Hematopoietic multipotent progenitor cell treated with erythropoietin and hydrocortisone succinate and interleukin-3 and kit ligand, for 8 days (in vitro differentiated cells): ENCODE measurements at regions not wholly inside any gene's neighbourhood (a gene's known extent, or its start where the extent isn't known, plus 50 kb on each side); places are given as distances from the start of the nearest gene placed in this dataset.
A peak's percentile ranks its signal among the peaks of the same experiment; 100 is the strongest.

ENCODE experiments used
- DNase-seq: peaks from one replicate; pipeline ENCODE4 v3.0.0-alpha.2; 2015

DNA sequence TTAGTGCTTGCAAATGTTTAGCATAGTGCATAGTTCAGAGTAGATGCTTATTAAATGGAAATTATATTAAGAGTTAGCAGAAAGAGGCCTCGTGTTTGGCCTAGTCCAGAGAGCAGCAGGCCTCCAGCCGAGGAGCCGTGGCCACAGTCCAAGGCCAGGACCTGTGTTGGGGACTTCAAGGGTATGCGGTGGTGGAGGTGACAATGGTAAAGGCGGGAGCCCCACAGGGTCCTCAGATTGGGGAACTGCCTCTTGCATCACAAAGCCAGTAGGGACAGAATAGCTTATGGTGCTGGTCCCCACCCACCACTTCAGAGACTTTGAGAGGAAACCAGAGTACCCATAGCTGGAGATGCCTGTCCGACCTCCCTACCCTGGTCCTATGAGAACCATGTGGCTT is 554.6 kb upstream of the RIOK2 start:
- DNase-seq: no peak

DNA sequence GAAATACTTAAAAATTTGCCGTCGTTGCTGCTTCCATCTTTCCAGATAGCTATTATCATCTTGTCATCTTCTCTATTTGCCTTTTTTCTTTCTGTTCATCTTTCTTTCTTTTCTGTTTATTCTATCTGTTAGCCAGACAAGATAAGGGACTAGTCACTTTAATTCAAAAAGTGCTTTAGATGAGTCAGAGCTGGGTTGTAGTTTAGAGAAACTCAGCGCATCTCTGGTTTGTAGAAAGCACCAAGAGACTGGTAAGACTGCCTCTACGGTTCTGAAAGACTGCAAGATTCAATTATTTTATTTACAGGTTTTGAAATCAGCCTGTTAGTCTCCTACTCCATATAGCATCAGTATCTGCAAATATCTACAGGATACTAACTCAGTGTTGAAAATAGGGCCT is 562.8 kb upstream of the RIOK2 start:
- no peak for DNase-seq

DNA sequence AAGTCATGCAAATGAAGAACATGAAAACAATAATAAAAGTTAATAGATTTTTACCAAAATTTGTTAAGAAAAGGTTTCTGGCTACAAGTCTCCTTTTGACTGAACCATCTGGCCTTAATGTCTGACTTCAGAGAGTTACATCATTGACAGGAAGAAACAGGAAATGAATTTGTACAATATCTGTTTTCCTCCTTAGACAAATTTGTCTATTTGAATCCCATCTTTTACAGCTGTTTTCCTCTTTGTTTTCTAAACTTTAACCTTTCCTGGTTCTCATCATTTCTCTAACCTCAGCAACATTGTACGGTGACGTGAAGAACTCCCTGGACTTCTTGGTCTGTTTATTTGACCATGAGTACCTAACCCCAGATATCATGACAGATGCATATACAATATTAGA is 567.5 kb upstream of the RIOK2 start:
- DNase-seq: no peak

DNA sequence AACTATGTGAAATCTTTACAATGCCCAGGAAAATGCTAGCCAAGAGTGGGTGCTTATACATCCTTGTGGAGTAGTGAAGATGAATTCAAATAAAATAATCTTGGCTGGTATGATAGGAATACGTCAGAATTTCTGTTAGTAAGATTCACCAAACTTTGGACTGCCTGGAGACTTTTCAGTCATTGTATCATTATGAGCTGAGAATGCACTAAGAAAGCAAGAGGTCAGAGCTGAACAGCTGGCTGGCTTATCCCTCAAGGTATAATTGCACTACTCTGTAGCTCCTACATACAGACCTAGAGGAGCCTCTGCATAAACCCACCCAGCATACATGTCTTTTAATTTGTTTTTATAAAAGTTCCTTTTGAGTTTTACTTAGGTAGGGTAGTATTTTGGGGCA is 568.5 kb upstream of the RIOK2 start:
- DNase-seq: no peak

DNA sequence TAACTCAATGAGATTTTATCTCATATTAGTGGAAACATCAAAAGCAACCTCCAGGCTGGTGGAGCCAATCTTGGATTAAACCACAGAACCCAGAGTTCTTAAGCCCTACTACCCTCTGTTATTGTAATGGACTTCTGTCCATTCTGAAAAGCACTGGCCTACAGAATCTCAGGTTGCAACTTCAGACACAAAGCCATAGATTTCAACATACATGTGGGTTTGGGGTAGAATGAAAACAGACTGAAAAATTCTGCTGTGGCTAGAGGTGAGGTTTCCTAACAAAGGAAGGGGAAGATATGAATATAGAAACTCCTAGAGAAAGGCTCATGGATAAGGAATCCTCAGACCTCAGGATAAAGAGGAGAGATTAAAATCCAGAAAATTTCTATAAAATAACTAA is 569.8 kb upstream of the RIOK2 start:
- DNase-seq: no peak

DNA sequence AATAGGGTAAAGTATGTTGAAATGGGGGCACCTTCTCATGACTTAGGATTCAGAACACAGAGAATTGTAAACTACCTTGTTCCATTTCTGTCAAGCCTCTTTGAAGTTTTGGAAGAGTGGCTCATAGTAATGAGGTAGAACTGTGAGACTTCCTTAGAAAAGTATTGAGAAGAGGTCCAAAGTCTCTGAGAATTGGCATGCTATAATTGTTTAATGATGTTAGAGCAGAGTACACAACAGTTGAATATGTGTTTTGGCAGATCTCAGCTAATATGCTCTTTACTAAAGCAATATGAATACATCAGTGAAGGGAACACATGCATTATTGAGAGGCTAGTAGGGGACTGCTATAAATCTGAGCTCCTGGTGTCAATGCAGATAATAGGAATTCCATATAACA is 579.4 kb upstream of the RIOK2 start:
- DNase-seq: no peak

DNA sequence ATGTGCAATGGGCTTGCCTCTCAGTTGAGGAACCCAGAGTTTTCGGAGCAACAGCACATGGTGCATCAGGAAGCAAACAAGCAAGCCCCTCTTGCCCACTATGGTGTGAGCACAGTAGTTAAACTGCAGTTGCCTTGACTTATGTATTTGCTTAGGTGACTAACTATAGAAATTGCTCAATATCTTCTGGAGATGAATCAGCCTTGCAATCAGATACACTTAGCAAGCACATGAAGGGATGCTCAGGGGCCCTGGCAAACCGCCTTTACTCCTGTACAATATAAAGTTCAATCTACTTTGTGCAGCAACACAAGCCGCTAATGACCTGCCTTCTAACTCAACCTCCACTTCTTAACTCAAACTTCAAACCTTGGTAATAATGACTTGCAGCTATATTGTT is 581.7 kb upstream of the RIOK2 start:
- no peak for DNase-seq

DNA sequence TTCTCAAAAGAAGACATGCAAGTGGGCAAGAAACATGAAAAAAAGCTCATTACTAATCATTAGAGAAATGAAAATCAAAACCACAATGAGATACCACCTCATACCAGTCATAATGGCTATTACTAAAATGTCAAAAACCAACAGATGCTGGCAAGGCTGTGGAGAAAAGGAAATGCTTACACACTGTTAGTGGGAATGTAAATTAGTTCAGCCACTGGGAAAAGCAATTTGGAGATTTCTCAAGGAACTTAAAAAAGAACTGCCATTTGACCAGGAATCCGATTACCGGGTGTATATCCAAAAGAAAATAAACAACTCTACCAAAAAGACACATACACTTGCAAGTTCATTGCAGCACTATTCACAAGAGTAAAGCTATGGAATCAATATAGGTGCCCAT is 595.4 kb upstream of the RIOK2 start:
- DNase-seq: no peak

DNA sequence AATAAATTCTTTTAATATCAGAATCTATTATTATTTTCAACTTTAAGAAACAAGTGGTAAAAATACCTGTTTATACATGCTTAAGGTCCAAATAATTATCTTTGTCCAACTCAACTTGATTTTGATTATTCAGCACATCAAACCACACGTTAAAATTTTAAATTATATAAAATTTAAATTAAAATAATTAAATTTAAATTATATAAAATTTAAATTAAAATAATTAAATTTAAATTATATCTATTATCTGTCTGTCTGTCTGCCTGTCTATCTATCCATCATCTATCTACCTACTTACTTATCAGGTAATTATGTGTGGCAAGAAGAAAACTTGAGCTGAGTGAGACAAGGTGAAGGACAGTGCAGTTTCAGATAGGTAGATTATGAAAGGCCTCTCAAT is 605.3 kb upstream of the RIOK2 start:
- no peak for DNase-seq

DNA sequence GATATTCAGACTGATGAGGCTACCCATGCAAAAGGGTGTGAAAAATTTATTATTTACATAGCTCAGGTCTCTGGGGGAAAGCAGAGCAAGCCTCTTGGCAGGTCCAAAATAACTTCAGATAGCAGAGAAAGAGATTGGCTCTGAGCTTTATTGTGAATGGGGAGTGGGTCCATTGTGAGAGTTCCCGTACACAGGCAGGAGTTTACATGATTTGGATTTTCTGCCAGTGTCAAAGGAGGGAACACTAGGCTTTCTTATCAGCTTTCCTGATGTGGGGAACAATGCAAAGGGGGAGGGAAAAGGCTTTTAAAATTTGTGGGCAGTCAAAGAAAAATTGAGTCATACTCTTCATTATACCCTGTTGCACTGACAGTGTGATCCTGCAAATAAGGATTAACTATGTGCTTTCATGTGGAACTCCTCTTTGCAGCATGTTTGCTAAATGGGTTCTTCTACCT is 615.0 kb upstream of the RIOK2 start:
- DNase-seq: no peak

DNA sequence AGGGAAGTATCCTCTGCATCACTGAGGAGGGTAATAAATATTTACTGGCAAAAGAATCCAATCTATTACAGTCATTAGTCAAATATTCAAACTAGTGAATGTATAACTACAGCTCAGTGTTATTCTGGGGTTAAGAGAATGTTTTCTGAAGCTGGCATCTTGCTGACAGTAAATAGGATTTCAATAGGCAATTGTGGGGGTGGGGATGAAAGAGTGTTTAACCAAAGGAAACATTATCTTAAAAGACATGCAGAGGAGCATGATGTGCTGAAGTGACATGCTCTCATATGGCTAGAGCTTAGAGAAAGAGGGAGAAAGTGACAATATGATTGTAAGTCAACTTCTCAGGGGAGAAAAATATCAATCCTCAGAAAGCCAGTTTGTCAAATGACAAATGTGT is 618.4 kb upstream of the RIOK2 start:
- no peak for DNase-seq

DNA sequence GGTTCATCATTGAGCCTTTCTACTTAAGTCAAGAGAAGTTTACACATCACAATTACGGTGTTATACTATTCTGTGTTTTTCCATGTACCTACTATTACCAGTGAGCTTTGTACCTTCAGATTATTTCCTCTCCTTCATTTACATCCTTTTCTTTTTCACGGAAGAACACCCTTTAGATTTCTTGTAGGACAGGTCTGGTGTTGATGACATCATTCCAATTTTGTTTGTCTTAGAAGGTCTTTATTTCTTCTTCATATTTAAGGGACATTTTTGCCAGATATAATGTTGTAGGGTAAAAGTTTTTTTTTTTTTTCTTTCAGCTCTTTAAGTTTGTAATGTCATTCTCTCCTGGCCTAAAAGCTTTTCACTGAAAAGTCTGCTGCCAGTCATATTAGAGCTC is 637.1 kb upstream of the RIOK2 start:
- no peak for DNase-seq

DNA sequence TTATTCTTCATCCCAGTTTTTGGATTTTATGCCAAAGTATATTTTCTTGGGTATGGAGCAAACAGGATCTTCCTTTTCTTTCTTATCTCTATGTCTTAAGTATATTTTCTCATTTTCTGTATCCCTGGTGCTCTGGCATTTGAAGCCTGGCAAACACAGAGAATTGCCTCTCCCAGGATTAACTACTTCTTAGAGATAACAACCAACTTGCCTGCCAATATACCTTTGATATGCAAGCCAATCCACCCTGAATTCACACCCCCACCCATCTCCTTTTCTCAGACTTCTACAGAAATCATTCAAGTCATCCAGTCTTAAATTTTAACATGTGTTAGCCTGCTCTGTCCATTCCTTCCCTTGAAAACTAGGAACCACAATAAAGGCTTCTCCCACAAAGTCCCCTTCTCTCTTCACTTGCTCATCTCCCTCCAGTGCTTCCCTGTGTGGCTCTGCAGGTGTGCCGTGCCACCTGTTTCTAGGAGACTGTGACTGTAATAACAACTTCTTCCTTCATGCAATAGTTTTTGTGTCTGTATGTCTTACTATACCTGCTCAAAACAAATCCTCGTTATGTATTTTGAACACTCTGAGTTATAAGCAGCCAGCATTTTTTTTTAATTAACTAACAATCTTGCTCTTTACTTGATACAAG is 649.7 kb upstream of the RIOK2 start:
- DNase-seq: no peak

DNA sequence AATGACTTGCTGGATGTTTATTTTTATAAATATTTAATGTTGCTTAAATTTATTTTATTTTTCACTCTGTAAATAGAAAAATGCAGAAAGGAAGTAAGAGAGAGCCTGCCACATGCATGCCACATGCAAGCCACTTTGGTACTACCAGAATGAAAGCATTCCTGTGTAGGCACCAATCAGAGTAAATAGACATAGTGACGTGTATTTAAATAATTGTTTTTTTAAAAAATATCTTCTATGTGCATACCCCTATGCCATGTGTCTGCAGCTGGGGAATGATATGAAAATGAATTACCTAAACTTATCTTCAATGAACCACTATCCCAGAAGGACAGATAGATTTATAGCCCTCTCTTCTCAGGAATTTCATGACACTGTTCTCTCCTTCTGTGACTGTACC is 651.5 kb upstream of the RIOK2 start:
- no peak for DNase-seq

DNA sequence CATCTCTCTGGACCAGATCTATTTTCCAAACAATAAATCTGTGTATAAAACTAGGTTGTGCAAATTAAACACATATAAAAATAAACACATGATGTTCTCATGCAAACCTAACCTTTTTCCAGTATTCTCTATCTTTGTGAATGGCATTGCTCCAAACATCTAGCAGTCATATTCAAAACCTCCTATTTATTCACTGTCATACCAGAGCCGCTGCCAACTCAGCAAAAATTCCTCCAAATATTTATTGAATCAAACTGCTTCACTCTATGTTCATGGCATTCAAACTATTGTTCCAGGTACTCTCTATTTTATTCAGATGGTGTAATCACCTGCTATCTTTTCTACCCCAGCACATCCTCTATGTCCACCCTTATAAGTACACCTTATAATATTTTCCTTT is 652.1 kb upstream of the RIOK2 start:
- no peak for DNase-seq

DNA sequence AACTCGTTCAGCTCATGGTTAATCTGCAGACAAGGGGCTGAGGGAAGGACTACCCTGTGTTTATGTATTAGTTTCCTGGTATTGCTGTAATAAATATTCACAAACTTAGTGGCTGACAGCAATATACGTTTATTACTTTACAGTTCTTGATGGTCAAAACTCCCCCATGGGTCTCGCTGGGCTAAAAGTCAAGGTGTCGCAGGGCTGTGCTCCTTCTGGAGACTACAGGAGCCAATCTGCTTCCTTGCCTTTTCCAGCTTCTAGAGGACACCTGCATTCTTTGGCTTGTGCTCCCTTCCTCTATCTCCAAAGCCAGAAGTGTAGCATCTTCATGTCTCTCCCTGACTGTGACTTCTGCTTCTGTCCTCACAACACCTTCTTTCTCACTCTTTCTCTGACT is 653.8 kb upstream of the RIOK2 start:
- DNase-seq: no peak

DNA sequence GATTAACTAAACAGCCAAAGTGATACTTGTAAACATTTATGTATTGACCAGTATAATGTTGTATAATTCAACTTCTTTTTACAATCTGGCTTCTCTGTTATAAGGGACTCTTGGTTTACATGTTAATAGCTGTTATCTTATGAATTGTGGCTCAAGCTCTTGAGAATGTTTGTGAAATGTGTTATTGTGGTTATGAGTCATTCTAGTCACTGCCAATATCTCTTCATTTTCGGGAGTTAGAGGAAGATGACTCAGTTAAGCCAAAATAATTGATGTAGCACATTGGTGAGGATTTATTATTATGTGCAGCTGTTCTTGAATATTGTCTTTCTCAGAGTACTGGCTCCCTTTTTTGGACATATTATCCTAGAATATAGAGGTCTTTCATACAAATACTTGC is 655.2 kb upstream of the RIOK2 start:
- peak; percentile 4 for DNase-seq

DNA sequence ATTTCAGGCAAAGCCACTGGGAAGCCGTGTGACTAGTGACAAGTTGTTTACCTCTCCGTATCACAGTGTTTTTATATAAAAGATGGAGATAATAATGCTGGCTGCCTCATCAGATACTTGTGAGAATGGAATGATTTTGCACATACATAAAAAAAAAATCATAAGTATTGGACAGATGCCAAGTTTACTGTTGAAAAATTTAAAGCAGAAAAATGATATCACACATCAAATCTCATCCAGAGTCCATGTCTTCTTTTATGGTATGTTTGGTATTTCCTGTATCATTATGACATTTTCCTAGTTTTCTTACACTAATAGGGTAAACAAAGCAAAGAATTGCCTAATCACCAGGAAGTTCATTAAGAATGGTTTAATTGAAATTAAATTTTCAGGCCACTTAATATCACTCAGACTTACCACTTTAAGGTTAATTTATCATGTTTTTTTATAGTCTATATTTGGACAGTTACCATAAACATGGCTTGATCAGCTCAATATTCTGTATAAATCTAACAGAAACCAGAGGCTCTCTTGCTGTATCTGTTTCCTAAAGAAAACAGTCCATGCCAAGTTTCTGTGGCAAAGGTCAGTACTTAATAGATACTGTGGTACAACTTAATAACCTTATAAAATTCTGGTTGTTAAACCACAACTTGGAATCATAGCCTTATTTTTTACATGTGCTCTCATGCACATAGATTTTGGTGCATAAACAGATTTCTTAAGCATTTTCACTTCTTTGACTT is 656.5 kb upstream of the RIOK2 start:
- no peak for DNase-seq

DNA sequence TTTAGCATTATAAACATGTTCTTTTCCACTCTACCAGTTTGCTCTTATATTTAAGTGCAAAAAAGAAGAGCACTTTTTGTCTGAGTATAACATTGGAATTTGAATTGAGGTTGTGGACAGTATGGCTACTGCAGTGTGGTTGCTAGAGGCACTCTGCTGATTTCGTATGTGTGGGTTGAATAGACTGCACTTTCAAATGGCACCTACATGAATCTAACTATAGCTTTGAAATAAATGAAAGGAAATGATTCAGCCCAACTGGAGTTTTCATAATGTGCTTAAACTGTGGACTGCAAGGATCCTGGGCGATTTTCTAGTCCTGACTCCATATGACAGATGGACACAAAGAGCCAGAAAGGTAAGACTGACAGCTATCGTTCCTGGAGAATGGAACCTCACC is 657.6 kb upstream of the RIOK2 start:
- no peak for DNase-seq

DNA sequence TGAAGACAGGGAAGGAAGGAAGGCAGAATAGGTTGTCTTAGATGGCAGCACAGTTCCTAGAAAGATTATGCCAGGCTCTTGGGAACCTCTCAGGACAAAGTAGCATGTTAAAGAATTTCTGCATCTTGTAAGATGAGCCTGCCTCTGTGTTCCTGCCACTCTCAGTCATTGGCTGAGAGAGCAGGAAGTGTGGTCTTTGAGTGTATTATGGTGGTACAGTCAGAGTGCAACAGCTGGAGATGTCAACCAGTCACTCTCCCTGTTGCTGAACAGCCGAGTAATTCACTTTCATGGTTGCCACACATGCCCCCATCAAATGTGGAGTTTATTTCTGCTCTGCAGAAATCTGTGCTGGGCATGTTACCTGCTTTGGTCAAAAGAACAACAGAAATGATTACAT is 659.6 kb upstream of the RIOK2 start:
- DNase-seq: no peak

DNA sequence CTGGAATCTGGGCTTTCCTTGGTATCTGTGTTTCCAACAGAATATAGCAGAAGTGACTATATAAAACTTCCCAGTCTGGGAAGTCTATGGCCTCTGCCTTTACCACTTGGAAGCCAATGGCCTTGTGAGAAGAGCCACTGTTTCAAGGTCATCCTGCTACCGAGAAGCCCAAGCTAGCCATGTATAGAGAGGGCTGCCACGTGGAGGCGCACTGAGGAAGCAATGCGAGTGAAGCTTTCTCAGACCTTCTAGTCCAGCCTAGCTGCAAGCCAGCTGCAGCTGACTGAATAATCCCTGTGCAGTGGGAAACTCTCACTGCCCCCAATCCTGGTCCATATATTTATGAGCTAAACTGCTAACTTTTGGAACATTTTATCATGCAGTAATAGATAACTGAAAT is 661.8 kb upstream of the RIOK2 start:
- no peak for DNase-seq

DNA sequence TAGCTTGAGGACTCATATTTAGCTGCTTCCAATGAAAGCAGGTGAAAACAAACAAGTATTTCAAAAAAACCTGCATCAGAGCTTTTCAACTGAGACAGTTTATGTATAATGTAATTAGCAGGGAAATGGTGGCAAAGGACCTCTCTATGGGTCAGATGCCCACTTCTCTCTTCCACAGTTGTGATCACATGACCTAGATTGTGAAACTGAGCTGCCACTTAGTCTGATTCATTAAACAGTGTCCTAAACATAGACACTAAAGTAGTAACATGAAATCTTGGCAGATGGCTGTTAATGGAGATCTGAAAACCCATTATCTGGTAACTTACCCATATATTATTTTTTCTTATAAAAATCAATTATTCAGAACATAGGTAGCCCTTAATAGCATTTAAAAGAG is 663.6 kb upstream of the RIOK2 start:
- no peak for DNase-seq

DNA sequence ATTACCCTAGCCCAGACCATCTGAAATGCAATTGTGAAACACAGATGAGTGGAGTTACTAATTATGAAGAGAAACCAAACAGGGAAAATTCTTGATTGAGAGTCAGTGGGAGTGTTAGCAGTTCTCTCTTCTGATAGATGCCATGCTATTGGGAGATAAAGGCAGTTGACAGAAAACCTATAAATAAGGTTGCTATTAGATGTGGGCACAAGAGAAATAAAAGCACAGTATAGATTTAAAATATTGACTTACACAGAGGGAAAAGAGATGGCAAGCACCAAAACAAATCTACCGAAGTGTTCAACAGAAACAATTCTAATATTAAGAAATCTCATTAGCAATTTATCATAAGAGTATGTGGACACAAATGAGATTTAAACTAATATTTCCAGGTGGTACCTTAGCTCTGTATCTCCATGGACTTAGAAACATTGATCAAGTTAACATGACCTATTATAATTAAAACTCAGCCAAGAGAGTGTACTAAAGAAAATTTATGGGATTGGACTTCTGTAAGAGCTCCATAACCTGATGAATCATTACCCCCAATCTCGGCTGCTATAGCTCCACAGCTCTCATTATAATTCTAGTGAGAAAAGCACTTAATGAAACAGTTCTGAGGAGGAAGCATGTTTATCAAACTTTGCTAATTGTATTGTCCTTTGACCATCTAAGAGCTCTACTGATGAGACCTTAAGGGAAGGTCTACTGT is 665.0 kb upstream of the RIOK2 start:
- no peak for DNase-seq

DNA sequence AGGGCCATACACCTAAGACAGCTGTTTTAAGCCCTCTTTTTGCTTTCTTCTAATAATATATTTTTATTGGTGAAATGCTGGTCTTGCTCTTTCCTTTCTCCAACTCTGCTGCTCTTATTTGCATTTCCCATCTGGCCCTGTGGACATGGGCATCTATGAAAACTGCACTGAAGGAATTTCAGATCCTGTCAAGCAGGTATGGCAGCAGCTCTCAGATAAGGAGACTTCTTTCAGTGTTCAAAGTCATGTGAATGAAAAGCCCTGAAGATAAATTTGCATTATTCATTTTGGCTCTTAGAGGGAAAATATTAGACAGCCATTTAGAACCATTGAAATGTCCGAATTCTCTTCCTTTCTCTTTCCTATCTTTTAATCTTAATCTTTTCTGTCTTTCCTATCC is 668.0 kb upstream of the RIOK2 start:
- no peak for DNase-seq
